ENCODE measurements at regions not wholly inside any gene's neighbourhood (a gene's known extent, or its start where the extent isn't known, plus 50 kb on each side); places are given as distances from the start of the nearest gene placed in this dataset.

DNA sequence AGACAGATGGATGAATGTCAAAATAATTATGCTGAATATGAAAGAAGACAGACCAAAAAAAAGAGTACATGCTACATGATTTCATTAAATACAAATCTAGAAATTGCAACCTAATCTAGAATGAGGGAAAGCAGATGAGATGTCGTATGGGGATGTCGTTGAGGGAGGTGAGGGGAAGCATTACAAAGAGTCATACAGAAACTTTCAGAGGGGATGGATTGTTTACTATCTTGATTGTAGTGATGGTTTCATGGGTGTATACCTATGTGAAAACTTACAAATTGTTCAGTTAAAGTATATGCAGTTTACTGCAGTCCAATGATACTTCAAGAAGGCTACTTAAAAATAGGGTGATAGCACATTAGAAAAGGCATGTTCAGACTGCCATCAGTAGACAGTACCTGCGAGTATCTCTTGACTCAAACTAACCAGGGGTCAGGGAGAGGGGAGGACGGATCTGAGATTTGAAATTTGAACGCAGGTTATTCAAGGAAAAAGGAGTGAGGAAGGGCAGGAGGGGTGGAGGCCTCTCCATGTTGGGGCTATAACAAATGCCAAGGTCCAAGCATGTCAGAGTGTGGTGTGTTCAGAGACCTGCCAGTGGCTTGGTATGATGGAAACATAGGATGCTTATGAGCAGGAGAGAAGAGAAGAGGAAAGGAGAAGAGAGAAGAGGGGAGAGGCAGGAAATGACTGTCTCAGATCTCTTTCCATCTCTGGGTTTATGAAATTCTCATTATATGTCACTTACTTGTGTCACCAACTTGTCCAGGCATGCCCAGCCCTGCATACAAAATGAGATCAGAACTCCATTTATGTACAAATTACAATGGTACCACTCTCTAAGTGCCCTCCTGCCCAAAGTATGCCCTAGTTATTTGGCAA is 257.3 kb upstream of the CXCR4 start:
- TF ChIP-seq GATA3 (IDR thresholded peaks at IDR 0.05; ENCODE audit: low read depth, low read length) = no peak
- no peak for TF ChIP-seq GATA2 (IDR thresholded peaks at IDR 0.05; ENCODE audit: low read depth, low read length)

DNA sequence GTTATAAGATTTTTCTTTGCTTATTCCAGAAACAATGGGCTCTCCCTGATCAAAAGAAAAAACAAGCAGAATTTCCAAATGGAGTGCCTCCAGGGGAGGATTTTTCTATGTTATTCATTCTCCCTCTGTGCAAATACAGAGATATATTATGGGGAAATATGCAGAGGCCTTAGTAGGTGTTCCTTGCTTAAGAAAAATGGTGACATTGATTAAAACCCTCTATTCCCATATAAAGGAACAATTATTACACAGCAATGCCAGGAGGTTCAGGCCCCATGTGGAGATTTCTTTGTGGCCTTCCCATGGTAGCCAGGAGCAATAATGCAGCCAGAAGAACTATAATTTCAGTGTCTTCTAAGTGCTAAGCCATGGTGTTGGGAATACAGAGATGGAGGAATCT is 255.9 kb upstream of the CXCR4 start:
- TF ChIP-seq GATA2 (IDR thresholded peaks at IDR 0.05; ENCODE audit: low read depth, low read length) (no peak), GATA3 (IDR thresholded peaks at IDR 0.05; ENCODE audit: low read depth, low read length) (no peak)

DNA sequence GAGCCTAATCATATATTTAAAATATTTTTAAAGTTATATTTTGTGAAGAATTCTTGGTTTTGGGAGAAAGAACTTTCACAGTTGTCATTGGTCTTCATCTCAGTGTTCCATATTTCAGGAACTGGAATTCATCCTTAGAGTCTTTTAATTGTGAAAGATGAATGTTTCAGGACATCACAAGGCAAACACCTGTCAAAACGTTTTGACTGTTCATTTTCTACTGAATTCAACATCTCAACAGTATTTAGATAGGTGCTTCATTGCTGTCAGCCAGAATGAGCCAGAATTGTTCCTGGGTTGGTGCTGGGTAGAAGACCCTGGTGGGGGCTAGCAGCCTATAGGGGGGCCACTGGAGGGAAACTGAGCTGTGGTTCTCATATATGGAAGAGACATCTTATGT is 255.1 kb upstream of the CXCR4 start:
- no peak for TF ChIP-seq GATA2 (IDR thresholded peaks at IDR 0.05; ENCODE audit: low read depth, low read length)
- TF ChIP-seq GATA3 (IDR thresholded peaks at IDR 0.05; ENCODE audit: low read depth, low read length) = no peak

DNA sequence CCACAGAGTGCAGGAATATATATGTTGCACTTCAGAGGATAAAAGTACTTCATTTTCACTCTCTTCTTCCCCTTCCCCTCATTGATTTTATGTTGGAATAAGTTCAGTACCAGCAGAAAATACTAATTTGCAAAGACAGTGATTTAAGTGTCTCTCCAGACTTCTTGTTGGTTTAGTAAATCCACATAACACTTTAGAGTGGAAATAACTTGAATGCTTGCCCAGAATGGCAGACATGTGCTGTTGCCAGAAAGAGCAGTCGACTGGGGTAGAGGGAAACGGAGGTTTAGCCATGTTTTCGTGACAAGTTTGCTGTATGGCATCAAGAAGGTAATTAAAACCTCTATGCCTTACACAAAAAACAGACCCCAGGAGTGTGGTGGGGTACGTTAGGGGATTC is 246.0 kb upstream of the CXCR4 start:
- TF ChIP-seq GATA3 (IDR thresholded peaks at IDR 0.05; ENCODE audit: low read depth, low read length) (no peak), GATA2 (IDR thresholded peaks at IDR 0.05; ENCODE audit: low read depth, low read length) (no peak)

DNA sequence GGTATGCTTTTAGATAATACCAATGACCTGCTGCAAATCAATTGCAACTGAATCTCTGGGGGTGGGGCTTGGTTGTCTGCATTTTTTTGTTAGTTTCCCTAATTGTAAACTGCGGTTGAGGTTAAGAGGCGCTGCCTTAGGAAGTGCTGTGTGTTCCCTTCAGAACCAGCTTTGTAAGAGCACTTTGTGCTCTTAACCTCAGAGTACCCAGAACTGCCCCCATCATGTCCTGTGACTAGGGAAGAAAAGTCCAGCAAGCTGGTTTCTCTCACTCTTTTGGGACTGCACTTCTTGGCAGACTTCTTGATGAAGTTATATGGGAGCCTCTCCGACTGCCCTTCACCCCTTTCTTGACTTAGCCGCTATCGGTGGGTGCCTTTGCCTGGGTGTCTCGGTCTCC is 245.5 kb upstream of the CXCR4 start:
- no peak for TF ChIP-seq GATA3 (IDR thresholded peaks at IDR 0.05; ENCODE audit: low read depth, low read length)
- no peak for TF ChIP-seq GATA2 (IDR thresholded peaks at IDR 0.05; ENCODE audit: low read depth, low read length)

DNA sequence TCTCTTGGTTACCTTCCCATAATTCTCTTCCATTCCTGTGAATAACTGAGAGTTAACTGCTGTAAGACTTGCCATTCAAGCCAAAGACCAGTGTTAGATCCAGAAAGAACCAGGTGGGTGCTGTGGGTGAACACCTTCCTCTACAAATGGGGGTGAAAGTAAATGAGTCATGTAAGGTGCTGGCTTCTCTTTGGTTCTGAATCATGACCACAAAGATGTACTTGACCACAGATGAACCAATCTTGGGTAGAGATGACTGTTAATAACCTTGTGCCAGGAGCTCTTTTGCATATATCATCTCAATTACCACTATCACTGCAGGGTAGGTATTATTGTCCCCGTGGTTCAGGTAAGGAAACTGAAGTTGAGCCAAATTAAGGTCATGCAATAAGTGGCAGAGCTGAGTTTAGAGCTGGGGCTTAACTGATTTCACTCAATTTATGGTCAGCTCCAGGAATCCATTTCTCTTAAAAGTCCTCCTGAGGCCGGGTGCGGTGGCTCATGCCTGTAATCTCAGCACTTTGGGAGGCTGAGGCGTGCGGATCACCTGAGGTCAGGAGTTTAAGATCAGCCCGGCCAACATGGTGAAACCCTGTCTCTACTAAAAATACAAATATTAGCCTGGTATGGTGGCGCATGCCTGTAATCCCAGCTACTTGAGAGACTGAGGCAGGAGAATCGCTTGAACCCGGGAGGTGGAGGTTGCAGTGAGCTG is 244.9 kb upstream of the CXCR4 start:
- TF ChIP-seq GATA2 (IDR thresholded peaks at IDR 0.05; ENCODE audit: low read depth, low read length) (no peak), GATA3 (IDR thresholded peaks at IDR 0.05; ENCODE audit: low read depth, low read length) (no peak)

DNA sequence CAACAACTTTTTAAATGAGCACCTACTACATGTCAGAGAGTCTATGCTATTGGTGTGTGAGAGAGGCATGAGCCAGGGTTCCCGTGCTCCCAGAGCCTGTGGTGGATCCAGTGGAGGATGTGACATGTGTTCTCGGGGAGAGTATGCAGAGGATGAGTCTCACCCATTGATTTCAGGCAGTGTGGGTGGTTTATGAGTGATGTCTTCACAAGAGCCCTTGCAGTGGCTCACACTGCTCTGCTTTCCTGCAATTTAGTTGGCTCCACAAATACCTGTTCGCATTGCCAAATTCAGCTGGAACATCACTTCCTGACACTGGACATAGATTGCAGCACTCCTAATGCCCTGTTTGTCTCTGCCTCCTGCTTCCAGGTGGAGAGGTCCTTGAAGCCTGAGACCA is 243.6 kb upstream of the CXCR4 start:
- TF ChIP-seq GATA3 (IDR thresholded peaks at IDR 0.05; ENCODE audit: low read depth, low read length) (no peak), GATA2 (IDR thresholded peaks at IDR 0.05; ENCODE audit: low read depth, low read length) (no peak)

DNA sequence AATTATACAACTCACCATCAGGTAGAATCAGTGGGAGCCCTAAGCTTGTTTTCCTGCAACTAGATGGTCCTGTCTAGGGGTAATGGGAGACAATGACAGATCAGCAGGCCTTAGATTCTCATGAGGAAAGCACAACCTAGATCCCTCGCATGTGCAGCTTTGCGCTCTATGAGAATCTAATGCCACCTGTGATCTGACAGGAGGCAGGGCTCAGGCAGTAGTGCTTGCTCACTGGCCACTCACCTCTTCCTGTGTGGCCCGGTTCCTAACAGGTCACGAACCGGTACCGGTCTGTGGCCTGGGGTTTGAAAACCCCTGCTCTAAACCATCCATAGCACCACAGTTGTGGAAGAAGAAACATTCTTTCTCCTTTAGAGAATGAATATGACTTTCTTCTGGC is 242.8 kb upstream of the CXCR4 start:
- no peak for TF ChIP-seq GATA3 (IDR thresholded peaks at IDR 0.05; ENCODE audit: low read depth, low read length)
- TF ChIP-seq GATA2 (IDR thresholded peaks at IDR 0.05; ENCODE audit: low read depth, low read length) = no peak

DNA sequence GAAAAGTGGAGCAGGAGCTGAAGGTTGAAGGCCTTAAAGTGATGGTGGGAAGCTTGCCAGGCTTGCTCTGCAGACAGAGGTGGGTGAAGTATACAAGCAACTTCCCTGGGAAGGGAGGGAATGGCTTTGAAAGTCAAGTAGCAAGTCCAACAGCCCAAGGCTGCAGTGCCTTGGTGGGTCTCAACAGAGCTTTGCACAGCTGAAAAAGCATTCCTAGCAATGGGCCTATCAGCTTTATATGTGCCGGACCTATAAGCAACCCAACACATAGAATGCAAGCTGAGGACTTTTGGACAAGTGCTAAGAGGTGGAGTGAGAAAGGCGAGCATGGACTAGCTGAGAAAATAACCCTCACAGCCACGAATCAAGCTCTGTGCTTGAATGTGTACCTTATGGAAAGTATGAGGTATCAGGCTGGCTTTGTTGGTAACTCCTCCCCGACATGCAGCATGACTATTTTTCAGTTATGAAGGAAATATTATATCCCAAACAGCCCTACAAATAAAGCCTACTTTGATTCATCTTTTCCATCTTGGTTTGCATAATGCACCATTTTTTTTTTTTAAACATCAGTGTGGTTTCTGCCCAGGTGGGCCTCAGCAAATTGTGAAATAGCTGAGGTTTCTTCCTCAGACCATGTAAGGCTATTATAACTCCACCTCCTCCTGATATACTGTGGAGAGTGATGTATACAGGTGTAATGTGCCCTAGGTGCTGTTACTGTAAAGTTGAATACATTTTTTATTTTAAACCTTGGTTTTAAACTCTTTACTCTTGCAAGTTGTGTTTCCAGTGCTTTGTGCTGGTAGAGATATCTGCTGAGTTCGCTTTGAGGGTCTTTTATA is 241.4 kb upstream of the CXCR4 start:
- no peak for TF ChIP-seq GATA2 (IDR thresholded peaks at IDR 0.05; ENCODE audit: low read depth, low read length)
- no peak for TF ChIP-seq GATA3 (IDR thresholded peaks at IDR 0.05; ENCODE audit: low read depth, low read length)

DNA sequence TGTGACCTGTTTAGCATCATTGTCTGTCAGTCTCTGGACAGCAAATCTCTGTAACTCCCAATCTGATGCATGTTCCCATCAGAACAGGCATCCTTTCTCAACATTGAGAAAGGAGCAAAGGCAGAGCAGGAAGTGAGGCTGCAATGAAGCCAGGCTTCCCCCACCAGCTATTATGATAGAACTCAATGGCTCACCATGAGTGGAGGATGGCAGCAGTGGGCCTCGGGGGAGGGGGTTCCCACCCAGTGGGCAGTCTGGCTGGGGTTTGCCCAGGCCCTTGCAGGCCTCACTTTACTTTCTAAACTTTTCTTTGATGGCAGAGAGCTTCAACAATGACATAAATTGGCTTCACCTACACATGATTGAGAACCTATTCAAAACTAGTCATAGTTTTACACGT is 240.6 kb upstream of the CXCR4 start:
- TF ChIP-seq GATA3 (IDR thresholded peaks at IDR 0.05; ENCODE audit: low read depth, low read length) (no peak), GATA2 (IDR thresholded peaks at IDR 0.05; ENCODE audit: low read depth, low read length) (no peak)

DNA sequence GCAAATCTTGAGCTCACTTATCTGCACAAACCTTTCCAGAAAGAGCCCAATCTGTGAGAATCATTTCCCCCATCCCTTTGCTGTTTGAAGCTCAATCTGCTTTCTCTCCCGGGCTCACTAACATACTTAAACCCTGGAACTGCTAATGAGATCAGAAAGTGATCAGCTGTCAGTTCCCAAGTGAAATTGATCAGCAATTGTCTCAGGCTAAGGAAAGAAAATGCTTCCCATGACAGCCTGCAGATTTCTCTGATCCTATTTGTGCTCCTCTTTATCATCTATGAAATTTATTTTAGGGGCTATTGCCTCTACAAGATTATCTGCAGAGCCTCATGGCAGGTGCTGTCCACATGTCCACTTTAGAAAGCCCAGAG is 239.0 kb upstream of the CXCR4 start:
- no peak for TF ChIP-seq GATA2 (IDR thresholded peaks at IDR 0.05; ENCODE audit: low read depth, low read length)
- TF ChIP-seq GATA3 (IDR thresholded peaks at IDR 0.05; ENCODE audit: low read depth, low read length) = no peak

DNA sequence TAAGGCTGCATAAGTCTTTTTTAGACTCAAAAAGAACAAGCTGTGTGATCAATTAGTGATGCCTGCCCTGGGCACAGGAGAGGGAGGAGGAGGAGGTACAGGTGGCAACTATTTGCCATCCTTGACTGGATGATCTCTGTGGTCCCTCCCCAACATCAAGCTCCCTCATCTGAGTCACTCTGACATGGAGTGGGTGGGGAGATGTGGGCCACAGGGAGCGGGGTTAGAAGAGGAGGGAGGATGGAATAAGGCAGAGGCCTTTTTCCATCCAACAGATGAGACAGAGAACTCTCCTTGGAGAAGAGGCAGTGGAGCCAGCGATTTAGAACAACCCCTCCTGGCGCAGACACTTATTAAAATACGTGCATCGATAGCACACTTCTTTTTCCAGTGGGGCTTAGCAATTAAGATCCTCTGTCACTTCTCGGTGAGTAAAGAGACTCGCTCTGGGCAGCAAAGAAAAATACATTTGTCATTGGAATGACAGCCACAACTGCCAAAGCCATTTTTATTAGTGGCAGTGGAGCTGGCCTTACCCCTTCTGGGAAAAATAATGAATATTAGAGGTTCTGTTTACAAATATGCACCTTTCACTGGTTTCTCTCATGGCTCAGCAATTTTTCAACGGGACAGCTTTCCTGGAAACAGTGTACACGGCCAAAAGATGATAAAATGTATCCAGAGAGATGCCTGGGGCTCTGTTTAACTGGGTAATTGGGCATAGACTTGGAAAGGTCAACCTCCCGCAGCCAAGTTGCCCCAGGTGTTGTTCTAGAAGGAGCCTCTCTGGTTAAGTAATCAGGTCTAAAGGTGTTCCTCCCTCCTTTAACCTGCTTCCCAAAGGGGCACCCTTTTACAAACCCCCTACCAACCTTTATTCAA is 238.4 kb upstream of the CXCR4 start:
- TF ChIP-seq GATA2 (IDR thresholded peaks at IDR 0.05; ENCODE audit: low read depth, low read length) (no peak), GATA3 (IDR thresholded peaks at IDR 0.05; ENCODE audit: low read depth, low read length) (no peak)

DNA sequence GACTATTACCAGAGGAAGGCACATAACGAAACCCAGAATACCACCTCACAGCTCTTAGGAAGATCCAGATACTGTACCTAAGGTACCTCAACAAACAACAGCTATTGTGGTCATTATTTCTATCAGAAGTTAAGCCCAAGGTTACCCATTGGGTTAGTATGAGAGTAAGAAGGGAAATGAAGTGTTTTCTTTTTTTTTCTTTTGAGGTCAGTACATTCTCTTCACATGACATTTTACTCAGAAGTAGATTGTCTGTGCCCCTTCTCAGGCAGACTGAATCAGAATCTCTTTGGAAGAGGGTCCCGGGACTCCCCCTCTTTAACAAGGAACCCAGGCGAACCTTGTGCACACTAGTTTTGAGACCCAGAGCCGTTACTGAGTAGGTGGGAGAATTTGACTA is 233.7 kb upstream of the CXCR4 start:
- no peak for TF ChIP-seq GATA3 (IDR thresholded peaks at IDR 0.05; ENCODE audit: low read depth, low read length)
- TF ChIP-seq GATA2 (IDR thresholded peaks at IDR 0.05; ENCODE audit: low read depth, low read length) = no peak

Data from SH-SY5Y (cell line).